ENCODE measurements at regions not wholly inside any gene's neighbourhood (a gene's known extent, or its start where the extent isn't known, plus 50 kb on each side); places are given as distances from the start of the nearest gene placed in this dataset.

GRCh38 chr14:82755923-82756322 lies 1222.3 kb upstream of the SEL1L start:
- intact Hi-C loops (cut with DNase I; ENCODE audit: low total_unique reads) (no loop called here), in situ Hi-C loops (cut with MboI; ENCODE audit: low pct_ligation_motif_present in 1 of 4, low pct_unique_long_range_greater_than_20kb in 1 of 4, low sequenced_read_pairs in 3 of 4) (no loop called here)
- Histone ChIP-seq H3K27me3 (no peaks in the 10 kb centered on the region), H3K36me3 (no peaks in the 10 kb centered on the region), H3K27ac (no peak overlapping the region), H3K9me3 (no peaks in the 10 kb centered on the region), H3K4me3 (no peak overlapping the region), H3K4me1 (no peaks in the 10 kb centered on the region)
- DNase-seq, result no peak
- WGBS, 2 donors (ENCODE audit: low coverage in 1 of 2), result 33 to 54% methylated on average over 1 of the region's 1 CpG
- no peak for TF ChIP-seq EP300 (IDR thresholded peaks at IDR 0.05; ENCODE audit: low read depth)
- no peak for TF ChIP-seq POLR2AphosphoS5 (IDR thresholded peaks at IDR 0.05)
- no peak for TF ChIP-seq CTCF (IDR thresholded peaks at IDR 0.05)
- TF ChIP-seq POLR2A (IDR thresholded peaks at IDR 0.05), result no peak

GRCh38 chr14:82757776-82758175 lies 1224.1 kb upstream of the SEL1L start:
- intact Hi-C loops (cut with DNase I; ENCODE audit: low total_unique reads), result no loop called here
- 60 to 71% methylated on average over 2 of the region's 2 CpGs for WGBS, 2 donors (ENCODE audit: low coverage in 1 of 2)

GRCh38 chr14:82759656-82760055 lies 1226.0 kb upstream of the SEL1L start:
- Histone ChIP-seq H3K27ac (no peak overlapping the region), H3K27me3 (no peaks in the 10 kb centered on the region), H3K4me1 (no peaks in the 10 kb centered on the region), H3K36me3 (no peaks in the 10 kb centered on the region), H3K4me3 (no peak overlapping the region), H3K9me3 (no peaks in the 10 kb centered on the region)
- in situ Hi-C loops (cut with MboI; ENCODE audit: low pct_ligation_motif_present in 1 of 4, low pct_unique_long_range_greater_than_20kb in 1 of 4, low sequenced_read_pairs in 3 of 4), result no loop called here
- no peak for DNase-seq
- intact Hi-C loops (cut with DNase I; ENCODE audit: low total_unique reads), result no loop called here
- WGBS, 2 donors (ENCODE audit: low coverage in 1 of 2), result 65 to 66% methylated on average over 3 of the region's 3 CpGs
- TF ChIP-seq POLR2AphosphoS5 (IDR thresholded peaks at IDR 0.05) (no peak), POLR2A (IDR thresholded peaks at IDR 0.05) (no peak), CTCF (IDR thresholded peaks at IDR 0.05) (no peak), EP300 (IDR thresholded peaks at IDR 0.05; ENCODE audit: low read depth) (no peak)

More at GRCh38 chr14:82757776-82758175, 1224.1 kb upstream of the SEL1L start:
- Histone ChIP-seq H3K27me3 (no peaks in the 10 kb centered on the region), H3K27ac (no peak overlapping the region), H3K36me3 (no peaks in the 10 kb centered on the region), H3K9me3 (no peaks in the 10 kb centered on the region), H3K4me1 (no peaks in the 10 kb centered on the region), H3K4me3 (no peak overlapping the region)
- TF ChIP-seq POLR2A (IDR thresholded peaks at IDR 0.05) (no peak), CTCF (IDR thresholded peaks at IDR 0.05) (no peak), EP300 (IDR thresholded peaks at IDR 0.05; ENCODE audit: low read depth) (no peak)
- in situ Hi-C loops (cut with MboI; ENCODE audit: low pct_ligation_motif_present in 1 of 4, low pct_unique_long_range_greater_than_20kb in 1 of 4, low sequenced_read_pairs in 3 of 4), result no loop called here
- no peak for DNase-seq

GRCh38 chr14:82766123-82766522 lies 1232.5 kb upstream of the SEL1L start:
- H3K9me3 ChIP-seq, result no peaks in the 10 kb centered on the region
- intact Hi-C loops (cut with DNase I; ENCODE audit: low total_unique reads) (no loop called here), in situ Hi-C loops (cut with MboI; ENCODE audit: low pct_ligation_motif_present in 1 of 4, low pct_unique_long_range_greater_than_20kb in 1 of 4, low sequenced_read_pairs in 3 of 4) (no loop called here)
- no peak for DNase-seq
- no peak overlapping the region for H3K27ac ChIP-seq
- TF ChIP-seq EP300 (IDR thresholded peaks at IDR 0.05; ENCODE audit: low read depth), result no peak
- no peak for TF ChIP-seq POLR2A (IDR thresholded peaks at IDR 0.05)
- TF ChIP-seq POLR2AphosphoS5 (IDR thresholded peaks at IDR 0.05), result no peak
- TF ChIP-seq CTCF (IDR thresholded peaks at IDR 0.05), result no peak
- no peak overlapping the region for H3K4me3 ChIP-seq
- no peaks in the 10 kb centered on the region for H3K4me1 ChIP-seq
- no peaks in the 10 kb centered on the region for H3K27me3 ChIP-seq
- H3K36me3 ChIP-seq, result no peaks in the 10 kb centered on the region
- WGBS, 2 donors (ENCODE audit: low coverage in 1 of 2), result 51 to 58% methylated on average over 5 of the region's 5 CpGs

Measured in transverse colon (tissue), 4 donors.